ENCODE measurements at regions not wholly inside any gene's neighbourhood (a gene's known extent, or its start where the extent isn't known, plus 50 kb on each side); places are given as distances from the start of the nearest gene placed in this dataset.

- ATAC-seq (no peak), DNase-seq (ENCODE audit: low spot score) (no peak)
- intact Hi-C loops (cut with DNase I): no loop called here
Measured at GRCh38 chr1:172902200-172902599, 148.5 kb downstream of the TNFSF18 start.

DNA sequence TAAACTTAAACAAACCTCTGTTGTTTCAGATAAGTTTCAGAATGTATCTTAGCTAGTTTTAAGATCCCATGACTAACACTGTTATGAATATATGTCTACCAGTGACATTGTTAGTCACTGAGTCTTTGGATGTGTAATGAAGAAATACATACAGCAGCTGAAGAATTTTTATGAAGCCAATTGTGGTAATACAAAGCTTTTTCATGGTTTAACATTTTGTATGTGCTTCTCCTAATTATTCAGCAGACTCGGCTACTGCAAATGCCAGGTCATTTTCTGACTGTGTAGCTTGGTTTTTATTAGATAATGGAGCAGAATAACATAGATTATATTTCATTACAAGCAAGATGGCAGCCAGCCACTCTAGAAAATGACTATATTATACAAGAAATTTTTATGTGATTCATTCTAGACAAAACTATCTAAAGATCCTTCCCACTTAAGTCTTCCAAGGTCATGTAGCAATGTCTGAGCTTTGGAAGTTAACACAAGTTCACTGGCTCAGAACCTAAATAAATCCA lies 147.8 kb downstream of the TNFSF18 start:
- ATAC-seq (no peak), DNase-seq (ENCODE audit: low spot score) (no peak)
- intact Hi-C loops (cut with DNase I): no loop called here

GRCh38 chr1:172903581-172904220 lies 147.0 kb downstream of the TNFSF18 start:
- ATAC-seq: no peak
- no peak for DNase-seq (ENCODE audit: low spot score)
- intact Hi-C loops (cut with DNase I): no loop called here

DNA sequence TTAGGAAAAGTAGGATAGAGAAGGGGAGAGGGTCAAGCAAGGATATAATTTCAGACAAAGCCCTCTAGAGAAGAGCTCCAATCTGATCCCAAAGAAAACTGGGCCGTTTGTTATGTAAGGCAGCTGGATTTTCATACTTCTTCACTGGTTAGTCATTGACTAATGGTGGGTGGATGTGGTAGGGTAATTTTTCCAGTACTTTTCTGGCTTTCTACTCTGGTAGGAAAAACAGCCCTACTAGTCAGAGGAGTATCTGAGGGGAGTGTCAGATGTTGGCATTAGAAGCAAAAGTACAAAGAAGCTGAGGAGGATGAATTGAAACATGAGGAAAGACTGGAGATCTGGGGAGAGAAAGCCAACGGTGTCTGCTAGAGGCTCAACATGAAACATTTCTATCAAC lies 145.3 kb downstream of the TNFSF18 start:
- no peak for DNase-seq (ENCODE audit: low spot score)
- intact Hi-C loops (cut with DNase I): no loop called here
- no peak for ATAC-seq

DNA sequence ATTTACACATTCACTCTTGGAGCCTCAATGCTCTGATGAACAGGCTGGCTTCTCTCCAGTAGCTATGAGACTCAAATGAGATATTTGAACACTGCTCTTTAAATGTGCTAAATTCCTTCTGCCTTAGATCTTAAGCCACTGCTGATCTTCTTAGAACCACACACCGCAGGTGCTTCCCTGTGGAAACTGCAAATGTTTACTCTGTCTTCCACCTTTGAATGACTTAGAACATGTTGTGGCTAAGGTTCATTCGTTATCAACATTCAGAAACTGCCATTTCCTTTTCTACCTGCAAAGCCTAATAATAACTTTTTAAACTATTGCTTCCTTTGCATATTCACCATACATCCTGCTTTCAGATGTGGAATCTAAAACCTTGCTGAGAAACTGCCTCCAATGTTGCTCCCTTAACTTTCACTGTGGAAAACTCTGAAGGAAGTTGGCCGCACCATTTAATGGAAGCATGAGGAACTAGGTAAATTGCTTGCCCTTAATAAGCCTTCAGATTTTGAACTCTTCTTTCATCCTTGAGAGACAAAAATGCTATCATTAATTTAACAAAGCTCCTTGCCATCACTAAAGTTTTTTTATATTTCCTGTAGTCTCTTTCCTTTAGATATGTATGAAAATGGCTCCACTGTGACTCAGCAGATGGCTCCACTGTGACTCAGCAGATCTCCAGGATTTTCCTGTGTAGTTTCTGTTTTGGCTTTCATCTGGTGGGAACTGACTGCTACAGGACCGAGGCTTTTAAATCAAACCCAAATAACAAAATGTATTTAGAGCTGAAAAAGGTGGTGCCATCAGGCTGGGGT lies 143.8 kb downstream of the TNFSF18 start:
- DNase-seq (ENCODE audit: low spot score) (no peak), ATAC-seq (no peak)
- intact Hi-C loops (cut with DNase I): no loop called here

GRCh38 chr1:172907834-172908326 lies 142.9 kb downstream of the TNFSF18 start:
- ATAC-seq: no peak
- DNase-seq (ENCODE audit: low spot score): no peak

DNA sequence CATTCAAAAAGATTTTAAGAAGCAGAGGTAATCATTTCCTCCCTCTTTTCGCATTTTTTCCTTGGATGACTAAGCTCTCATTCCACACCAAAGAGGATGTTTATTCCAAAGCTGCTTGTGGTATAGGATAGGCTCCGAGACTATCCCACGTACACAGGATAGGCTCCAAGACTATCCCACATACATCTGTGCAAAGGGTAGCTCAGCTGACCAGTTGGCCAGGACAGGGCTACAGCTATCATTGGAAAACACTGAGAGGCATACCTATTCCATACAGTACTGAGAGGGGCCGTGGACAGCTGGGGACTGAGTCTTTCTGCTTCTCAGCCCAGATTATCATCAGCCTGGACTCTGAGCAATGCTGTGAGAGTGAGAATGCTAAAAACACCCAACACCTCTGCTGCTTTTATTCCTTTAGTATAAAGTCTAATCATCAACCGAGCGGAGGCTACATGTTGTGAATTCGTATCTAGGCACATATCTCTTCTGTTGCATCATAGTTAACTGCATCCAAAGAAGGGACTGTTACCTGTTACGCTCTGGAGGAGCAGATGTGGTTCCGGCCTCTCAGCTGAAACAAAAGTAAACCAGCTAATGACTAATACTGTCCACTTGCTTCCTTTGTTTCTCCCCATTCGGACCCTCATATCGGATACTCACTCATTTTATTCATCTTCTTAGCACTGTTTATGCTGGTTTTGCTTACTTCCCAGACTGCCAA lies 141.0 kb downstream of the TNFSF18 start:
- ATAC-seq (no peak), DNase-seq (ENCODE audit: low spot score) (no peak)
- intact Hi-C loops (cut with DNase I): no loop called here

More at GRCh38 chr1:172907834-172908326, 142.9 kb downstream of the TNFSF18 start:
- intact Hi-C loops (cut with DNase I): no loop called here

DNA sequence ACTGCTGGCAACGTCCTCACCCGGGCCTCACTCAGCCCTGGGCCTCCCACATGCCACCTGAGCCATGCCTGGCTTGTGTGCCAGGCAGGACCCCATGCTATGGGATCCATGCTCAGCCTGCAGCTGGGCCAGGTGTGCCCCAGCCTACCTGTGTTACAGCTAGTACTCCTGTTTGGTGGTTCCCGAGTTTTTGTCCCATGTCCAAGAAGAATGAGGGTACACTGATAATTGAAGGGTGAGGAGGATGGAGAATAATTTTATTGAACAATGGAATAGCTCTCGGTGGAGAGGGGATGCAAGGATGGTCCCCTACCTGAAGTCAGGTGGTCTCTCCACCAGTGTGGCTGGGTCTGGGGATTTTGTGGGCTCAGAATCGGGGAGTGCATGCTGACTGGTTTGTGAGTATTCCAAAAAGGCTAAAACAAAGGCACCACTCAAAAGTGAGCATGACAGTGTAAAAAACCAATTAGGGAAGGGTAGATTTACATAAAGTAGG lies 137.9 kb downstream of the TNFSF18 start:
- intact Hi-C loops (cut with DNase I): no loop called here
- no peak for ATAC-seq
- no peak for DNase-seq (ENCODE audit: low spot score)

DNA sequence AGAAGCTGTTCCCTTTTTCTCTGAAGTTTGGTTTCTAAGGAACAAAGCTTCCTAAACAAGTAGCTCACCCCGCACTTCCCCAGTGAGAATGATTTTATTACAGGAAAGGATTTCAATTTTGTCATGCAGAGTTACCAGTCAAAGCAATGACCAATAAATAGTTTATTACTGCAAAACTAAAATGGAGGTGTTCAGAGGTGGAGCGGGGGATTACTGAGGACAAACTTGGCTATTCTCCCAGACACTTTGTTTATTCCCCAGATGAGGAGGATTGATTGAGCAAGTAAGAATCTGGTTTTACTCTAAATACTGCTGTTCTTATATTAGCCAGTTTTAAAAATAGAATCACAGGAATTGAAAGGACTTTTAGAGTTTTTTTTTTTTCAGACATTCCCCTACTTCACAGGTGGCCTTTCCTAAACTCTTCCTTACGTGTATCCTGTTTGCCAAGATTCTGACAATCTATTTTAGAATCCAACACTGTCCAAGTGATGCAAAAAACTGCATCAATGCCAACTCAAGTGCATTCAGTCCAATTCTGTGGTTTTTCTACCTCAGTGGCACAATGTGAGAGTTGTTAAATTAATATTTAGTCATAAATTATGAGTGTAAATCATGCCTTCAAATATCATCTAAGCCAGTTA lies 136.1 kb downstream of the TNFSF18 start:
- DNase-seq (ENCODE audit: low spot score) (no peak), ATAC-seq (no peak)
- intact Hi-C loops (cut with DNase I): no loop called here

DNA sequence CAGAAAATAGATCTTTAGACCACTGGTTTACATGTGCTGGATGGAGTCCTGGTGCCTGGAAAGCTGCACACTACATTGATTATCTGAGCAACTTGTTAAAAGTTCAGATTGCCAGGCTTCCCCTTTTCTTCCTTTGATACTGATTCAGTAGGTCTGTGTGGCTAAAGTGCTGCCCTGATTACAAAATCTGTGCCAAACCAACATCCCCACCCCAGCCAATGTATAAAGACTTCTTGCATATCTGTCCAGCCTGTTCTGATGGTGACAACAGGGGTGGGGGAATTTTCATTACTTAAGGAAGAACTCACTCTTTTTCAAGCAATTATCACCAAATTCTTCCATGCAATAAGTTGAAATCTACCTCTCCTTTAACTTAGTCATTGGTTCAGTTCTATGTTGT lies 135.5 kb downstream of the TNFSF18 start:
- ATAC-seq (no peak), DNase-seq (ENCODE audit: low spot score) (no peak)
- intact Hi-C loops (cut with DNase I): no loop called here

DNA sequence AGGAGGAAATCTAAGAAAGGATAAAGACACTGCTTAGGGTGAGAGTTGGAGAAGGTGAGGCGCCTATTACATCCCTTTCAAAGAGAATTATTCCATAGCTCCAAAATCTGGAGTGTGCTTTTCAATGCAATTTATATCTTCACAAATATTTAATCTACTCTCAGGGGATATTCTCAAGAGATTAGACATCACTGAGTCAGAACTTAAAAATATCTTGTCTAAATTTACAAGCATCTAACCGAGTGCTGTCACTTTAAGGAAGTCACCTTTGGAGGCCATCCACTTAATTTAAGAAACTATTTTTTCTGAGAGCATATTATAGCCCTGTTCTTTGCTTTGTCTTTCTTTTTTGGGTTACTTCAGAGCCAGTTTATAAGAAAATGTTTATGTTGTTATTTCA lies 134.6 kb downstream of the TNFSF18 start:
- no peak for ATAC-seq
- intact Hi-C loops (cut with DNase I): no loop called here
- DNase-seq (ENCODE audit: low spot score): no peak

DNA sequence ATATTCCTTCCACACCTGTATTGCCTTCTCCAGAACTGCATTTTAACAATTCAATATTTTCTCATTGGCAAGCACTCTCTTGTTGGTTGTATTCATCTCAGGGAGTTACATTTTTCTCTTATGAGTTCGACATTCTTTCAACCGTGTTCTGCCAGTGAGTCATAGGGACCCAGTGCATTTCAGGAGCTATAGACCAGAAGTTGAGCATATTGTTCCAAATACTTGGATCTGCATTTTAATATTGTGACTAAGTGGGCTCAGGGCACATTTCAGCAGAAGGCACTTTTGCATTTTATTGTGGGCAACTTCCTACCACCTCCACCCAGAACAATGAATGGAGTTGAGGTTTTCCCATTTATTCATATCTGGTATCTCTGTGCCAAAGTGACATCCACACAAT lies 132.8 kb downstream of the TNFSF18 start:
- intact Hi-C loops (cut with DNase I): no loop called here
- DNase-seq (ENCODE audit: low spot score): no peak
- no peak for ATAC-seq

- intact Hi-C loops (cut with DNase I): no loop called here
- no peak for DNase-seq (ENCODE audit: low spot score)
- no peak for ATAC-seq
Measured at GRCh38 chr1:172918478-172918877, 132.3 kb downstream of the TNFSF18 start.

- DNase-seq (ENCODE audit: low spot score) (no peak), ATAC-seq (no peak)
- intact Hi-C loops (cut with DNase I): no loop called here
Measured at GRCh38 chr1:172926070-172926469, 124.7 kb downstream of the TNFSF18 start.

DNA sequence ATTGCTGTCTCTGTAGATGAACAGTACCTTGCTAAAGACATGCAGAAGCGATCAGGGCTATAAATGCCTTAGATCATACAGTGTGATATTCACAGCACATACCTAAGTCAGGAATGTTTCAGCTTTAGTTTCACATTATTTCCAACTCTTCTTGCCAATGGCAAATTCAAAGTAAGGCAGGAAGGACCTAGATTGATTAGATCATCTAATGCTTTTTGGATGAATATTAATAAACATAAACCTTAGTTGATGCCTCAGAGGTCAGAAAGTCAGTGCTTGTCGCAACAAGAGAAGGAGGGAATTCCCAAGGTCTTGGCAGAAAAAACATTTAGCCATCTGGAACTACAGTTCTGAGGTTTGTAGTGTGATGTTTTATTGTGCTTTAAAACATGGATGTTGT lies 122.3 kb downstream of the TNFSF18 start:
- intact Hi-C loops (cut with DNase I): no loop called here
- no peak for DNase-seq (ENCODE audit: low spot score)
- ATAC-seq: no peak

DNA sequence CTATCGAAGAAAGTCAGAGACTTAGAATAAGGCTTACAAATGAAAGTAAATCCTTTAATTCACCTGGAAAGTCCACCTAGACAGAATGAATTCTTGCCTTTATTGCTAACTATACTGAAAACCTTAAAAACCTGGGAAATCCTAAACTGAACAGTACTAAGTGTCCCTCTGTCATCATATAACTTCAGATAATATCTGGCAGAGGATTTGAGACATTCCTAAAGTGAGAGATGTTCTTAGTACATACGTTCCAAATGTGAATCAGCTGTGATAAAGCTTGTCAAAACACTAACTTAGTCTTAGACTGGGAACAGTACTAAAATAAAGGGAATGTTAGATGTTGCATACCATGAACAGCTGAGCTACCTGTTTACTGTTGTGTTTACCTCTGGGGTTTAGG lies 121.7 kb downstream of the TNFSF18 start:
- DNase-seq (ENCODE audit: low spot score) (no peak), ATAC-seq (no peak)
- intact Hi-C loops (cut with DNase I): no loop called here

DNA sequence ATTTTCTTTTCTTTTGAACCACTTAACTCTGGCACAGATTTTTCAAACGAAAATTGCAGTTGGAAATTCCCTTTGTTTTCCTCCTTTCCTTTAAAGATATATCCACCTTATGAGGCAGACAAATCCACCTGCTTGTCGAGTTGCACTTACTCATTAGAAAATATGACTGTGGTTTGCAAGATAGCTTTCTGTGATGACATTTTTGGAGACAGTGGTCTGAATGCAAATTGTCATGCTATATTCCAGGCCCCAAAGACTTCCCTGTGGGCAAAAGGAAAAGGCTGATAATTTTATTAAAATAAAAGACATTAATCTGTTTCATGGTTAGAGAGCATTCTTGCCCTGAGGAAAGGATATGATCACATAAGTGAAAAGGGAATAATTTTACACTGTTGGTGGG lies 120.6 kb downstream of the TNFSF18 start:
- no peak for ATAC-seq
- intact Hi-C loops (cut with DNase I): no loop called here
- no peak for DNase-seq (ENCODE audit: low spot score)

GRCh38 chr1:172931340-172931739 lies 119.4 kb downstream of the TNFSF18 start:
- intact Hi-C loops (cut with DNase I): no loop called here
- ATAC-seq: no peak

GRCh38 chr1:172931761-172932160 lies 119.0 kb downstream of the TNFSF18 start:
- intact Hi-C loops (cut with DNase I): no loop called here
- ATAC-seq (no peak), DNase-seq (ENCODE audit: low spot score) (no peak)

More at GRCh38 chr1:172931340-172931739, 119.4 kb downstream of the TNFSF18 start:
- no peak for DNase-seq (ENCODE audit: low spot score)
